ENCODE measurements at regions not wholly inside any gene's neighbourhood (a gene's known extent, or its start where the extent isn't known, plus 50 kb on each side); places are given as distances from the start of the nearest gene placed in this dataset.

DNA sequence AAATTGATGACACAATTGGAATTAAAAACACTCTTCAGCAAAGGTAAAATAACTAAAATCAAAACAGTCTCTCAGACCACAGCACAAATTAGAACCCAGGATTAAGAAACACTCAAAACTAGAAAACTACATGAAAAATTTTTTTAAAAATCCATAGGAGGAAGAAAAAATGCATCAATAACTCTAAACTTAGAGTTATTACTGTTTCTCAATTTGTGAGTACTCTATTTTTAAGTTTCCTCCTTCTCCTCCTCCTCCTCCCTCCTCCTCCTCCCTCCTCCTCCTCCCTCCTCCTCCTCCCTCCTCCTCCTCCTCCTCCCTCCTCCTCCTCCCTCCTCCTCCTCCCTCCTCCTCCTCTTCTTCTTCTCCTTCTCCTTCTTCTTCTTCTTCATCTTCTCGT, 1395.7 kb downstream of the STIM2 start:
- TF ChIP-seq, protein P1, sequence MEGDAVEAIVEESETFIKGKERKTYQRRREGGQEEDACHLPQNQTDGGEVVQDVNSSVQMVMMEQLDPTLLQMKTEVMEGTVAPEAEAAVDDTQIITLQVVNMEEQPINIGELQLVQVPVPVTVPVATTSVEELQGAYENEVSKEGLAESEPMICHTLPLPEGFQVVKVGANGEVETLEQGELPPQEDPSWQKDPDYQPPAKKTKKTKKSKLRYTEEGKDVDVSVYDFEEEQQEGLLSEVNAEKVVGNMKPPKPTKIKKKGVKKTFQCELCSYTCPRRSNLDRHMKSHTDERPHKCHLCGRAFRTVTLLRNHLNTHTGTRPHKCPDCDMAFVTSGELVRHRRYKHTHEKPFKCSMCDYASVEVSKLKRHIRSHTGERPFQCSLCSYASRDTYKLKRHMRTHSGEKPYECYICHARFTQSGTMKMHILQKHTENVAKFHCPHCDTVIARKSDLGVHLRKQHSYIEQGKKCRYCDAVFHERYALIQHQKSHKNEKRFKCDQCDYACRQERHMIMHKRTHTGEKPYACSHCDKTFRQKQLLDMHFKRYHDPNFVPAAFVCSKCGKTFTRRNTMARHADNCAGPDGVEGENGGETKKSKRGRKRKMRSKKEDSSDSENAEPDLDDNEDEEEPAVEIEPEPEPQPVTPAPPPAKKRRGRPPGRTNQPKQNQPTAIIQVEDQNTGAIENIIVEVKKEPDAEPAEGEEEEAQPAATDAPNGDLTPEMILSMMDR (IDR thresholded peaks at IDR 0.05): no peak
- no peak for TF ChIP-seq POLR2A (IDR thresholded peaks at IDR 0.05)
